Cardiac muscle cell (in vitro differentiated cells and primary cell): ENCODE measurements at regions not wholly inside any gene's neighbourhood (a gene's known extent, or its start where the extent isn't known, plus 50 kb on each side); places are given as distances from the start of the nearest gene placed in this dataset.

Experiments
- DNase-seq, 2 donors: peaks; one replicate each; pipeline versions ENCODE4 v3.0.0 to v3.0.0-alpha.2; 2010 to 2017; ENCODE audit warnings: low read depth in 1 of 2, low spot score in 1 of 2
- H3K27ac ChIP-seq: fragments of 200-600 bp; sonication (generic); 2 replicates; pipeline ENCODE4 v1.5.1; 2016
- H3K27me3 ChIP-seq: fragments of 200-600 bp; sonication (generic); 2 replicates; pipeline ENCODE4 v1.6.0; 2016; ENCODE audit warnings: control low read depth
- H3K36me3 ChIP-seq: fragments of 200-600 bp; sonication (generic); 2 replicates; pipeline ENCODE4 v1.5.1; 2016; ENCODE audit warnings: control low read depth
- H3K4me1 ChIP-seq: fragments of 200-600 bp; sonication (generic); 2 replicates; pipeline ENCODE4 v1.8.1; 2017; ENCODE audit warnings: low read depth, mild to moderate bottlenecking, mixed run types
- H3K4me3 ChIP-seq: fragments of 200-600 bp; sonication (generic); 2 replicates; pipeline ENCODE4 v1.5.1; 2016; ENCODE audit warnings: mild to moderate bottlenecking
- H3K9me3 ChIP-seq: fragments of 200-600 bp; sonication (generic); 2 replicates; pipeline ENCODE4 v1.5.1; 2017; ENCODE audit warnings: low read depth, mild to moderate bottlenecking, control low read depth
- TF ChIP-seq, protein P1 (sequence below): IDR thresholded peaks from 2 replicates; pipeline ENCODE4 v1.5.1; 2012; ENCODE audit warnings: low read depth, mild to moderate bottlenecking, low read length

DNA sequence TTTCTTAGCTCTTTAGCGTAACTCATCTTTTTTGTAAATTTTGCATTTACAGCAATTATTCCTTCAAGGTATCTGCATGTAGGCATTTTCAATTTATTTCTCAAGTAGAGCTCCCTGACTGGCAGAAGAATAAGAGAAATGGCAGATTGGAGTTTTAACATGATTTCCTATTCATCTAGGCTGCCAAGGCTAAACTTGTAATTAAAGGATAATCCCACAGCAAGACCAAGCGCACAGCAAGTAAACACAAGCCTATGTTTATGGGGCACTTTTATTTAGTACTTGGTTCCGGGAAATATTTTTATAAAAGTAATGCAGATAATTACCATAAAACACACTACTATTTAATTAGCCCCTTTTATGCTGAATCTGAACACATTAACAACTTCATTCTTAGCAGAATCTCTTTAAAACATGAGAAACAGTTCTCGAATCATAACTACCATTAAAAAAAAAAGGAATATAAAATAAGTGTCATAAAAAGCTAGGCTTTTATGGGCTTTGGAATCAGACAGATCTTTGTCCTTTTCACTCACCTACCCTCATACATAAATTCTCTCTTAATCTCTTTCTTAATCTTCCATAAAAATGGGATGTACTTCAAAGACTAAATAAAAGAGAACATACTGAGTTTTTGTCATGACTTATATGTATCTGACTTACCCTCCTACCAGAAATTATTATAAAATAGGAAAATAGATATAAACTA, 961.6 kb upstream of the MIR17HG start:
- Histone ChIP-seq H3K27me3 (no peaks in the 10 kb centered on the region), H3K9me3 (no peaks in the 10 kb centered on the region), H3K27ac (no peak overlapping the region), H3K4me3 (no peak overlapping the region), H3K36me3 (no peaks in the 10 kb centered on the region), H3K4me1 (no peaks in the 10 kb centered on the region)
- TF ChIP-seq, protein P1, sequence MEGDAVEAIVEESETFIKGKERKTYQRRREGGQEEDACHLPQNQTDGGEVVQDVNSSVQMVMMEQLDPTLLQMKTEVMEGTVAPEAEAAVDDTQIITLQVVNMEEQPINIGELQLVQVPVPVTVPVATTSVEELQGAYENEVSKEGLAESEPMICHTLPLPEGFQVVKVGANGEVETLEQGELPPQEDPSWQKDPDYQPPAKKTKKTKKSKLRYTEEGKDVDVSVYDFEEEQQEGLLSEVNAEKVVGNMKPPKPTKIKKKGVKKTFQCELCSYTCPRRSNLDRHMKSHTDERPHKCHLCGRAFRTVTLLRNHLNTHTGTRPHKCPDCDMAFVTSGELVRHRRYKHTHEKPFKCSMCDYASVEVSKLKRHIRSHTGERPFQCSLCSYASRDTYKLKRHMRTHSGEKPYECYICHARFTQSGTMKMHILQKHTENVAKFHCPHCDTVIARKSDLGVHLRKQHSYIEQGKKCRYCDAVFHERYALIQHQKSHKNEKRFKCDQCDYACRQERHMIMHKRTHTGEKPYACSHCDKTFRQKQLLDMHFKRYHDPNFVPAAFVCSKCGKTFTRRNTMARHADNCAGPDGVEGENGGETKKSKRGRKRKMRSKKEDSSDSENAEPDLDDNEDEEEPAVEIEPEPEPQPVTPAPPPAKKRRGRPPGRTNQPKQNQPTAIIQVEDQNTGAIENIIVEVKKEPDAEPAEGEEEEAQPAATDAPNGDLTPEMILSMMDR = no peak
- DNase-seq = no peak

DNA sequence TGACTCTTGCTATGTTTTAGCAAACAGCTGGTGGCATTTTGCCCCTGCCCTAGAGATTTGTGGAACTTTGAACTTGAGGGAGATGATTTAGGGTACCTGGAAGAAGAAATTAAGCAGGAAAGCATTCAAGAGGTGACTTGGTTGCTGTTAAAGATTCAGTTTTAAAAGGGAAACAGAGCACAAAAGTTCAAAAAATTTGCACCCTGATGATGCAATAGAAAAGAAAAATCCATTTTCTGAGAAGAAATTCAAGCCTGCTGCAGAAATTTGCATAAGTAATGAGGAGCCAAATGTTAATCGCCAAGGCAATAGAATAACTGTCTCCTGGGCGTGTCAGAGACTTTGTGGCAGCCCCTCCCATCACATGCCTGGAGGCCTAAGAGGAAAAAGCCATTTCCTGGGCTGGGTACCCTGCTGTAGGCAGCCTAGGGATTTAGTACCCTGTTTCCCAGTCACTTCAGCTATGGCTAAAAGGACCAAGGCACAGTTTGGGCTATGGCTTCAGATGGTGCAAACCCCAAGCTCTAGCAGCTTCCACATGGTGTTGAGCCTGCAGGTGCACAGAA, 958.5 kb upstream of the MIR17HG start:
- Histone ChIP-seq H3K27me3 (no peaks in the 10 kb centered on the region), H3K9me3 (no peaks in the 10 kb centered on the region), H3K36me3 (no peaks in the 10 kb centered on the region), H3K4me3 (no peak overlapping the region), H3K4me1 (no peaks in the 10 kb centered on the region), H3K27ac (no peak overlapping the region)
- TF ChIP-seq, protein P1 = no peak
- DNase-seq = no peak

DNA sequence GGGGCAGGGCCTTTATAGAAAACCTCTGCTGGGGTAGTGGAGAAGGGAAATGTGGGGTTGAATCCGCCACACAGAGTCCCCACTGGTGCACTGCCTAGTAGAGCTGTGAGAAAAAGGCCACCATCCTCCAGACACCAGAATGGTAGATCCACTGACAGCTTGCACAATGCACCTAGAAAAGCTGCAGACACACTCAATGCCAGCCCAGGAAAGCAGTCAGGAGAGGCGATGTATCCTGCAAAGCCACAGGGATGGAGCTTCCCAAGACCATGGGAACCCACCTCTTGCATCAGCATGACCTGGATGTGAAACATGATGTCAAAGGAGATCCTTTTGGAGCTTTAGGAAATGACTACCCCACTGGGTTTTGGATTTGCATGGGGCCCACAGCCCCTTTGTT, 958.0 kb upstream of the MIR17HG start:
- Histone ChIP-seq H3K27me3 (no peaks in the 10 kb centered on the region), H3K9me3 (no peaks in the 10 kb centered on the region), H3K4me3 (no peak overlapping the region), H3K36me3 (no peaks in the 10 kb centered on the region), H3K27ac (no peak overlapping the region), H3K4me1 (no peaks in the 10 kb centered on the region)
- TF ChIP-seq, protein P1 = no peak
- DNase-seq = no peak

GRCh38 chr13:90393408-90393807, 954.1 kb upstream of the MIR17HG start:
- TF ChIP-seq, protein P1 = no peak
- Histone ChIP-seq H3K9me3 (no peaks in the 10 kb centered on the region), H3K36me3 (no peaks in the 10 kb centered on the region), H3K4me3 (no peak overlapping the region), H3K27ac (no peak overlapping the region), H3K4me1 (no peaks in the 10 kb centered on the region), H3K27me3 (no peaks in the 10 kb centered on the region)
- no peak for DNase-seq

DNA sequence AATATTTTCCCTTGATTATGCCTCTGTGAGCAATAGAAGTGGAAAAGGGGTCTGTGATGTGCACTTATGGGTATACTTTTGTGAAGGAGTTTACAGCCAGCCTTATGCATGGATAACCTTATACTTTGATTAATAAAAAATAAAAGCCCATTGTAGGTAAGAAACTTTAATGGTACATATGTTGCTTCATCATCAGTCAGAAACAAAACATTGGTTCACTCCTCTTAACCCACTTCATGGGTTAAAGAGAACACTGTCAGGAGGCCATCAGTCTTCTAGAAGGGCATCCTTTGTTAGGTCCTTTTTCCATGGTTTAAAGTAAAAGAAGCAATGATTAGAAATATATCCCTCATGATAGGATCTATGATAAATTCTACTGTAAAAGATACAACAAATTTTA, 952.1 kb upstream of the MIR17HG start:
- no peak overlapping the region for H3K4me3 ChIP-seq
- no peaks in the 10 kb centered on the region for H3K36me3 ChIP-seq
- no peak overlapping the region for H3K27ac ChIP-seq
- no peaks in the 10 kb centered on the region for H3K9me3 ChIP-seq
- TF ChIP-seq, protein P1 = no peak
- H3K27me3 ChIP-seq = no peaks in the 10 kb centered on the region
- H3K4me1 ChIP-seq = no peaks in the 10 kb centered on the region
- DNase-seq = no peak
